GM12878 (cell line): ENCODE measurements at regions not wholly inside any gene's neighbourhood (a gene's known extent, or its start where the extent isn't known, plus 50 kb on each side); places are given as distances from the start of the nearest gene placed in this dataset.

Experiments
- ATAC-seq: fragments of 200-7000 bp; cut with Tn5 transposase; 3 replicates; pipeline ENCODE4 v1.9.1; 2020; ENCODE audit warnings: mild to moderate bottlenecking, moderate library complexity
- BruUV-seq: library from RNA; stranded (reverse); fragments of 400-500 nt; replicated peaks from 2 replicates; lab custom pipeline; 2021; lab: Mats Ljungman, UMichigan
- CTCF ChIA-PET: fragments of 300-600 bp; sonication (Branson Sonifier 250); formaldehyde crosslinking; extraction: SDS; loops from one replicate; lab custom pipeline; 2021; ENCODE audit warnings: inconsistent platforms; lab: Yijun Ruan, JAX
- POLR2A ChIA-PET: fragments of 350-600 bp; formaldehyde crosslinking; extraction: SDS; loops from one replicate; lab custom pipeline; 2021; ENCODE audit warnings: inconsistent platforms; lab: Charles Lee
- RAD21 ChIA-PET: fragments of 300-600 bp; sonication (Branson Sonifier 250); formaldehyde crosslinking; loops from one replicate; lab custom pipeline; 2023; ENCODE audit warnings: antibody characterized with exemption; ENCODE audit not compliant: unreplicated experiment; lab: Charles Lee
- SMC1A ChIA-PET: fragments of 300-600 bp; sonication (Branson Sonifier 250); formaldehyde crosslinking; loops from one replicate; lab custom pipeline; 2023; ENCODE audit not compliant: unreplicated experiment, uncharacterized antibody; lab: Charles Lee
- DNase-seq: peaks from one replicate; pipeline ENCODE4 v3.0.0-alpha.2; 2011; ENCODE audit warnings: low read depth, low spot score
- FAIRE-seq: peaks from 3 replicates; lab custom pipeline; 2011; peaks lifted over from hg19 to GRCh38; lab: Jason Lieb, UNC
- H2AFZ ChIP-seq: 2 replicates; pipeline ENCODE4 v1.6.0; 2011; ENCODE audit warnings: low read depth, low read length, control low read depth; ENCODE audit not compliant: control insufficient read depth
- H3K27ac ChIP-seq: 2 replicates; pipeline ENCODE4 v1.5.1; 2011; ENCODE audit warnings: control low read depth; ENCODE audit not compliant: control insufficient read depth, insufficient read depth
- H3K27me3 ChIP-seq, 2 experiments: replicated peaks in 1 of 2; 2 replicates each; pipeline versions ENCODE4 v1.6.0 to v1.6.1; 2011; ENCODE audit warnings: low read length in 1 of 2; ENCODE audit not compliant: control insufficient read depth in 2 of 2, insufficient read depth in 2 of 2
- H3K36me3 ChIP-seq, 2 experiments: 2 replicates each; pipeline ENCODE4 v1.5.1; 2011; ENCODE audit warnings: low read length in 1 of 2; ENCODE audit not compliant: control insufficient read depth in 2 of 2, insufficient read depth in 2 of 2
- H3K4me1 ChIP-seq: 2 replicates; pipeline ENCODE4 v1.6.1; 2011; ENCODE audit warnings: mild to moderate bottlenecking, low read length, moderate library complexity, mixed read lengths; ENCODE audit not compliant: control insufficient read depth, insufficient read depth
- H3K4me2 ChIP-seq: 2 replicates; pipeline ENCODE4 v1.6.0; 2011; ENCODE audit warnings: control low read depth; ENCODE audit not compliant: control insufficient read depth, insufficient read depth
- H3K4me3 ChIP-seq: fragments of 200-600 bp; sonication (generic); 2 replicates; pipeline ENCODE4 v1.5.1; 2016
- H3K79me2 ChIP-seq: 2 replicates; pipeline ENCODE4 v1.6.0; 2011; ENCODE audit warnings: low read length; ENCODE audit not compliant: control insufficient read depth, insufficient read depth
- H3K9ac ChIP-seq: 2 replicates; pipeline ENCODE4 v1.8.0; 2011; ENCODE audit warnings: low read length, control low read depth, mixed read lengths; ENCODE audit not compliant: control insufficient read depth, insufficient read depth
- H3K9me3 ChIP-seq: replicated peaks from 3 replicates; pipeline ENCODE4 v1.5.1; 2011; ENCODE audit warnings: mild to moderate bottlenecking, low read length; ENCODE audit not compliant: control insufficient read depth, insufficient read depth
- H4K20me1 ChIP-seq: 2 replicates; pipeline ENCODE4 v1.6.0; 2011; ENCODE audit not compliant: control insufficient read depth, insufficient read depth
- CEBPB ChIP-seq, 2 experiments: fragments of 150-350 bp in 1 of 2; IDR thresholded peaks; 2 replicates each; pipeline ENCODE4 v1.6.1; 2012 to 2014; ENCODE audit warnings: low read depth in 2 of 2, low read length in 2 of 2, borderline replicate concordance in 1 of 2, inconsistent platforms in 1 of 2
- EP300 ChIP-seq, 2 experiments: fragments of 150-350 bp in 1 of 2; IDR thresholded peaks; 2 replicates each; pipeline ENCODE4 v1.6.1; 2011 to 2012; ENCODE audit warnings: low read depth in 2 of 2, low read length in 2 of 2, borderline replicate concordance in 1 of 2, improper control_type of control experiment in 1 of 2, inconsistent platforms in 1 of 2; ENCODE audit not compliant: control insufficient read depth in 1 of 2
- KLF5 ChIP-seq: fragments of 450-650 bp; IDR thresholded peaks from 2 replicates; pipeline ENCODE4 v1.6.1; 2014; ENCODE audit warnings: mild to moderate bottlenecking; ENCODE audit not compliant: partially characterized antibody
- POLR2AphosphoS5 ChIP-seq: IDR thresholded peaks from 2 replicates; pipeline ENCODE4 v1.6.1; 2011; ENCODE audit warnings: mild to moderate bottlenecking, low read length, inconsistent platforms
- WGBS: methylation state at CpG from one replicate; pipeline ENCODE4 v1.1.6; 2016; ENCODE audit warnings: low lambda C conversion rate; ENCODE audit not compliant: insufficient replicate concordance, insufficient coverage; ENCODE audit errors: missing lambda C conversion rate; 5-methylcytosine and 5-hydroxymethylcytosine counted together
- in situ Hi-C: fragments of 300-500 bp; cut with MboI; formaldehyde crosslinking; loops from 9 replicates; pipeline ENCODE4 v1.14.3; 2018; ENCODE audit warnings: mixed read lengths
- intact Hi-C: fragments of 100-400 bp; cut with micrococcal nuclease; formaldehyde crosslinking; loops from one replicate; pipeline ENCODE4 v1.14.2; 2022; ENCODE audit not compliant: unreplicated experiment
- TF ChIP-seq, protein P1 (sequence below): fragments of 450-650 bp; IDR thresholded peaks from 2 replicates; pipeline ENCODE4 v1.6.1; 2017; ENCODE audit warnings: mild to moderate bottlenecking, moderate library complexity

DNA sequence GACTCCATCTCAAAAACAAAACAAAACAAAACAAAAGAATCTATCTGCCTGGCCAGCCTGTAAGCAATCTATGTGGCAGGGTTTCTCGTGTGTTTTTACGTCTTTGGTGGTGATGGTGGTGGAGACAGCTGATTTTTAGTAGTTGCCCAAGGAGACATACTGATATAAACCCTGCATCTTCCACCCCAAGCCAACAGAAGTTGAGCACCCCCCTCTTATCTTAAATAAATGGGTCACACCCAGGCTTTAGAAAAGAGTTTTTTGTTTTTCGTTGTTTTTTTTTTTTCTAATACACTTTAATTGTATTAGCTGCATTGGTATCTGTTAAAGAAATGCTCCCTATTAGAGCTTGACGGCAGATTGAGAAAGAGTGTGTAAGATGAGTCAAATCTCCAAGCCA is 134.7 kb downstream of the GLUL start:
- 48% methylated on average over 4 of the region's 4 CpGs for WGBS
- Histone ChIP-seq H3K9me3 (no peaks in the 10 kb centered on the region; the same call in 2 of the 3 replicates), H3K27me3 (no peaks in the 10 kb centered on the region), H3K9ac (no peak overlapping the region), H3K4me1 (no peaks in the 10 kb centered on the region), H3K36me3 (no peaks in the 10 kb centered on the region), H4K20me1 (no peaks in the 10 kb centered on the region), H3K27ac (no peak overlapping the region), H3K4me2 (no peak overlapping the region), H2AFZ (no peak overlapping the region), H3K79me2 (no peaks in the 10 kb centered on the region)
- ChIA-PET CTCF (no interaction called here), SMC1A (no interaction called here), RAD21 (no interaction called here), POLR2A (no interaction called here)
- no peak for FAIRE-seq
- no peak for ATAC-seq
- in situ Hi-C loops, result no loop called here
- intact Hi-C loops, result no loop called here
- no TSS peak for BruUV-seq
- DNase-seq, result no peak
- TF ChIP-seq EP300 (IDR thresholded peaks at IDR 0.05; ENCODE audit: borderline replicate concordance in 1 of 2, control insufficient read depth in 1 of 2, low read depth in 2 of 2, low read length in 2 of 2) (no peak), CEBPB (IDR thresholded peaks at IDR 0.05; ENCODE audit: borderline replicate concordance in 1 of 2, low read depth in 2 of 2, low read length in 2 of 2) (no peak), POLR2AphosphoS5 (no peak), KLF5 (no peak)
- TF ChIP-seq, protein P1, sequence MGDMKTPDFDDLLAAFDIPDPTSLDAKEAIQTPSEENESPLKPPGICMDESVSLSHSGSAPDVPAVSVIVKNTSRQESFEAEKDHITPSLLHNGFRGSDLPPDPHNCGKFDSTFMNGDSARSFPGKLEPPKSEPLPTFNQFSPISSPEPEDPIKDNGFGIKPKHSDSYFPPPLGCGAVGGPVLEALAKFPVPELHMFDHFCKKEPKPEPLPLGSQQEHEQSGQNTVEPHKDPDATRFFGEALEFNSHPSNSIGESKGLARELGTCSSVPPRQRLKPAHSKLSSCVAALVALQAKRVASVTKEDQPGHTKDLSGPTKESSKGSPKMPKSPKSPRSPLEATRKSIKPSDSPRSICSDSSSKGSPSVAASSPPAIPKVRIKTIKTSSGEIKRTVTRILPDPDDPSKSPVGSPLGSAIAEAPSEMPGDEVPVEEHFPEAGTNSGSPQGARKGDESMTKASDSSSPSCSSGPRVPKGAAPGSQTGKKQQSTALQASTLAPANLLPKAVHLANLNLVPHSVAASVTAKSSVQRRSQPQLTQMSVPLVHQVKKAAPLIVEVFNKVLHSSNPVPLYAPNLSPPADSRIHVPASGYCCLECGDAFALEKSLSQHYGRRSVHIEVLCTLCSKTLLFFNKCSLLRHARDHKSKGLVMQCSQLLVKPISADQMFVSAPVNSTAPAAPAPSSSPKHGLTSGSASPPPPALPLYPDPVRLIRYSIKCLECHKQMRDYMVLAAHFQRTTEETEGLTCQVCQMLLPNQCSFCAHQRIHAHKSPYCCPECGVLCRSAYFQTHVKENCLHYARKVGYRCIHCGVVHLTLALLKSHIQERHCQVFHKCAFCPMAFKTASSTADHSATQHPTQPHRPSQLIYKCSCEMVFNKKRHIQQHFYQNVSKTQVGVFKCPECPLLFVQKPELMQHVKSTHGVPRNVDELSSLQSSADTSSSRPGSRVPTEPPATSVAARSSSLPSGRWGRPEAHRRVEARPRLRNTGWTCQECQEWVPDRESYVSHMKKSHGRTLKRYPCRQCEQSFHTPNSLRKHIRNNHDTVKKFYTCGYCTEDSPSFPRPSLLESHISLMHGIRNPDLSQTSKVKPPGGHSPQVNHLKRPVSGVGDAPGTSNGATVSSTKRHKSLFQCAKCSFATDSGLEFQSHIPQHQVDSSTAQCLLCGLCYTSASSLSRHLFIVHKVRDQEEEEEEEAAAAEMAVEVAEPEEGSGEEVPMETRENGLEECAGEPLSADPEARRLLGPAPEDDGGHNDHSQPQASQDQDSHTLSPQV, result no peak
- TF ChIP-seq, all 136 proteins: peak for 0
- no peak overlapping the region for H3K4me3 ChIP-seq
